HL-60/S4 treated with phorbol 12-myristate 13-acetate at 8.2 ng/mL for 4 days and 3 days (cell line): ENCODE measurements at regions not wholly inside any gene's neighbourhood (a gene's known extent, or its start where the extent isn't known, plus 50 kb on each side); places are given as distances from the start of the nearest gene placed in this dataset.

Experiments used
- in situ Hi-C: fragments of 300-500 bp; cut with MboI; formaldehyde crosslinking; loops from 2 replicates; pipeline ENCODE4 v1.15.0; 2022; ENCODE audit warnings: low sequenced_read_pairs

- in situ Hi-C loops: loop anchor here (25.0 kb wide), 2 partner anchors 258 to 633 kb away; partner anchors contain the start of gene NECTIN1
These were observed 56.8 kb upstream of the THY1 start for GRCh38 chr11:119479685-119480275.

GRCh38 chr11:119478711-119479285 lies 55.8 kb upstream of the THY1 start:
- in situ Hi-C loops: loop anchor here (25.0 kb wide), 2 partner anchors 259 to 634 kb away; partner anchors contain the start of gene NECTIN1

GRCh38 chr11:119476666-119477331 lies 53.8 kb upstream of the THY1 start:
- in situ Hi-C loops: loop anchor here (25.0 kb wide), 2 partner anchors 261 to 636 kb away; partner anchors contain the start of gene NECTIN1

- in situ Hi-C loops: loop anchor here (25.0 kb wide), 2 partner anchors 261 to 636 kb away; partner anchors contain the start of gene NECTIN1
These were observed 53.1 kb upstream of the THY1 start for GRCh38 chr11:119476038-119476437.

- in situ Hi-C loops: loop anchor here (25.0 kb wide), 2 partner anchors 262 to 637 kb away; partner anchors contain the start of gene NECTIN1
These were observed 52.0 kb upstream of the THY1 start for GRCh38 chr11:119474682-119475596.

- in situ Hi-C loops: no loop called here
These were observed 51.1 kb upstream of the THY1 start for GRCh38 chr11:119473901-119474681.

- in situ Hi-C loops: no loop called here
These were observed 50.3 kb upstream of the THY1 start for GRCh38 chr11:119473226-119473625.

GRCh38 chr11:119472856-119473222 lies 49.9 kb upstream of the THY1 start:
- in situ Hi-C loops: no loop called here
